CD4-positive, alpha-beta T cell (primary cell): ENCODE measurements at regions not wholly inside any gene's neighbourhood (a gene's known extent, or its start where the extent isn't known, plus 50 kb on each side); places are given as distances from the start of the nearest gene placed in this dataset.

ENCODE experiments used
- ATAC-seq: fragments of 200-7000 bp; cut with Tn5 transposase; one replicate; pipeline ENCODE4 v1.10.0; 2022; ENCODE audit warnings: mild to moderate bottlenecking; ENCODE audit not compliant: poor library complexity
- CTCF ChIA-PET: fragments of 350-600 bp; sonication (Branson Sonifier 250); formaldehyde crosslinking; loops from one replicate; lab custom pipeline; 2021; ENCODE audit warnings: antibody characterized with exemption, inconsistent platforms; lab: Charles Lee
- POLR2A ChIA-PET: fragments of 350-600 bp; sonication (Branson Sonifier 250); formaldehyde crosslinking; loops from one replicate; lab custom pipeline; 2021; ENCODE audit warnings: antibody characterized with exemption, inconsistent platforms; lab: Charles Lee
- DNase-seq, 14 experiments: peaks; one replicate each; pipeline ENCODE4 v3.0.0-alpha.2; 2013 to 2020; ENCODE audit warnings: mixed read lengths in 2 of 14
- H3K27ac ChIP-seq, 2 donors: one replicate each; pipeline versions ENCODE4 v1.5.1 to v1.7.0; 2013; ENCODE audit warnings: low read length in 2 of 2, low read depth in 1 of 2, mild to moderate bottlenecking in 1 of 2
- H3K27me3 ChIP-seq, 2 experiments: 1 replicate in 1 of 2; 2 replicates in 1 of 2; pipeline versions ENCODE4 v1.6.1 to v1.7.0; 2013; ENCODE audit warnings: low read length in 2 of 2, control low read depth in 1 of 2, mild to moderate bottlenecking in 1 of 2, moderate library complexity in 1 of 2; ENCODE audit not compliant: insufficient read depth in 2 of 2, control insufficient read depth in 1 of 2
- H3K36me3 ChIP-seq: one replicate; pipeline ENCODE4 v1.6.1; 2013; ENCODE audit warnings: low read length, control low read depth; ENCODE audit not compliant: insufficient read depth
- H3K4me1 ChIP-seq: one replicate; pipeline ENCODE4 v1.6.1; 2013; ENCODE audit warnings: low read length, control low read depth; ENCODE audit not compliant: insufficient read depth
- H3K4me3 ChIP-seq: one replicate; pipeline ENCODE4 v1.5.1; 2013; ENCODE audit warnings: mild to moderate bottlenecking, low read length, moderate library complexity
- H3K9me3 ChIP-seq, 2 experiments: 1 replicate in 1 of 2; 2 replicates in 1 of 2; pipeline versions ENCODE4 v1.6.1 to v1.7.0; 2013; ENCODE audit warnings: low read length in 2 of 2, mild to moderate bottlenecking in 2 of 2, control low read depth in 1 of 2, moderate library complexity in 1 of 2; ENCODE audit not compliant: control insufficient read depth in 1 of 2, insufficient read depth in 1 of 2
- H3K27ac Mint-ChIP-seq: one replicate; pipeline ENCODE4 v1.8.0; 2020; ENCODE audit warnings: mixed read lengths
- H3K27me3 Mint-ChIP-seq: one replicate; pipeline ENCODE4 v1.8.0; 2021; ENCODE audit warnings: mixed read lengths
- H3K36me3 Mint-ChIP-seq: one replicate; pipeline ENCODE4 v1.8.0; 2021; ENCODE audit warnings: low read depth, mixed read lengths
- H3K4me1 Mint-ChIP-seq: one replicate; pipeline ENCODE4 v1.8.0; 2021; ENCODE audit warnings: low read depth, mixed read lengths
- H3K4me3 Mint-ChIP-seq: one replicate; pipeline ENCODE4 v1.8.0; 2020; ENCODE audit warnings: mild to moderate bottlenecking, mixed read lengths
- H3K9me3 Mint-ChIP-seq: one replicate; pipeline ENCODE4 v1.8.0; 2020; ENCODE audit warnings: mixed read lengths
- CTCF ChIP-seq: fragments of 200-600 bp; IDR thresholded peaks from one replicate; pipeline ENCODE4 v1.8.0; 2022; ENCODE audit warnings: antibody characterized with exemption, mild to moderate bottlenecking
- intact Hi-C, 2 experiments: fragments of 100-400 bp; cut with DNase I in 1 of 2; cut with micrococcal nuclease in 1 of 2; formaldehyde crosslinking; loops; one replicate each; pipeline versions ENCODE4 v1.15.1 to v1.9.0; 2023 to 2025; cut with DNase I, micrococcal nuclease

- no peak for DNase-seq
- H3K36me3 Mint-ChIP-seq: no peaks in the 10 kb centered on the region
- H3K4me1 ChIP-seq: no peaks in the 10 kb centered on the region
- peaks cover 6% of the 10 kb centered on the region for H3K27me3 Mint-ChIP-seq
- H3K9me3 Mint-ChIP-seq: no peaks in the 10 kb centered on the region
- ChIA-PET POLR2A (no interaction called here), CTCF (no interaction called here)
- no peak for ATAC-seq
- no peak for TF ChIP-seq CTCF
- H3K4me1 Mint-ChIP-seq: no peaks in the 10 kb centered on the region
- no peaks in the 10 kb centered on the region for H3K27me3 ChIP-seq
- no peaks in the 10 kb centered on the region for H3K36me3 ChIP-seq
- H3K4me3 ChIP-seq: no peak overlapping the region
- no peaks in the 10 kb centered on the region for H3K9me3 ChIP-seq
- no peak overlapping the region for H3K4me3 Mint-ChIP-seq
- intact Hi-C loops: no loop called here
- H3K27ac Mint-ChIP-seq: no peak overlapping the region
- H3K27ac ChIP-seq: no peak overlapping the region
Measured at GRCh38 chr3:5437296-5437782, 249.8 kb downstream of the EDEM1 start.

DNA sequence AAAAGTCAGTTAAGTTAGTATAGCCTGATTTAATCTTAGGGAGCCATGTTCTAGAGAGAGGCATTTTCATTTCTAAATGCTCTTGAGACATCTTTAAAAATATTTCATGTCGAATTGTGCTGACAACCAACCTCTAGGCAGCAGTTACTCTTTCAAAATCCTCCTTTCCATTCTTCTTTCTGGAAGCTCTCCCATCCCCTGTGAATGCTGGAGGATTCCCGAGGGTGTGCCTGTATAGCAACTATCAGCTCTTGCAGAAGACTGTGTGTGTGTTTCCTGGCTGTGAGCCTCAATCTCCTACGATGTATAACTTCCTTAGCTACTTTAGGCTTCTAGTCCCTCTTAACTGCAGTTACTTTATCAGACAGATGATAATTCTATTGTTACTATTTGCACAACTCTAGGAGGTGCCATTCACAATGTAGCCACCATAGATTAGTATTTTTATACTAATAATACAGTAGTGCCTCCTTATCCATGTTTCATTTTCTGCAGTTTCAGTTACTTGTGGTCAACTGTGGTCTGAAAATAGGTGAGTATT lies 250.3 kb downstream of the EDEM1 start:
- no peak overlapping the region for H3K27ac Mint-ChIP-seq
- intact Hi-C loops: no loop called here
- Histone ChIP-seq H3K36me3 (no peaks in the 10 kb centered on the region), H3K27ac (no peak overlapping the region), H3K4me1 (no peaks in the 10 kb centered on the region), H3K27me3 (no peaks in the 10 kb centered on the region), H3K9me3 (no peaks in the 10 kb centered on the region), H3K4me3 (no peak overlapping the region)
- H3K4me1 Mint-ChIP-seq: no peaks in the 10 kb centered on the region
- peaks cover 6% of the 10 kb centered on the region for H3K27me3 Mint-ChIP-seq
- CTCF ChIA-PET: no interaction called here
- no peaks in the 10 kb centered on the region for H3K36me3 Mint-ChIP-seq
- DNase-seq (no peak), ATAC-seq (no peak)
- no peak overlapping the region for H3K4me3 Mint-ChIP-seq
- no peak for TF ChIP-seq CTCF
- H3K9me3 Mint-ChIP-seq: no peaks in the 10 kb centered on the region
- POLR2A ChIA-PET: no interaction called here

- ChIA-PET CTCF (no interaction called here), POLR2A (no interaction called here)
- Mint-ChIP-seq H3K4me3 (no peak overlapping the region), H3K4me1 (no peaks in the 10 kb centered on the region), H3K27me3 (peaks cover 6% of the 10 kb centered on the region), H3K9me3 (no peaks in the 10 kb centered on the region), H3K27ac (no peak overlapping the region), H3K36me3 (no peaks in the 10 kb centered on the region)
- intact Hi-C loops: no loop called here
- no peak for ATAC-seq
- no peak for TF ChIP-seq CTCF
- no peaks in the 10 kb centered on the region for H3K4me1 ChIP-seq
- no peaks in the 10 kb centered on the region for H3K27me3 ChIP-seq
- H3K36me3 ChIP-seq: no peaks in the 10 kb centered on the region
- no peak for DNase-seq
- no peaks in the 10 kb centered on the region for H3K9me3 ChIP-seq
- no peak overlapping the region for H3K4me3 ChIP-seq
- no peak overlapping the region for H3K27ac ChIP-seq
Measured at GRCh38 chr3:5441401-5441800, 253.9 kb downstream of the EDEM1 start.
